Vagina (tissue), 2 donors: ENCODE measurements at regions not wholly inside any gene's neighbourhood (a gene's known extent, or its start where the extent isn't known, plus 50 kb on each side); places are given as distances from the start of the nearest gene placed in this dataset.

Source experiments
- CTCF ChIP-seq, 3 experiments: fragments of 450-650 bp in 2 of 3; fragments of 200-600 bp in 1 of 3; sonication (generic) in 1 of 3; IDR thresholded peaks; one replicate each; pipeline ENCODE4 v1.5.1; 2017 to 2019; ENCODE audit warnings: antibody characterized with exemption in 3 of 3, mild to moderate bottlenecking in 2 of 3, moderate library complexity in 2 of 3
- POLR2AphosphoS5 ChIP-seq, 2 donors: sonication (generic); formaldehyde crosslinking; IDR thresholded peaks; one replicate each; pipeline ENCODE4 v1.9.0; 2017; ENCODE audit warnings: antibody characterized with exemption in 2 of 2, mild to moderate bottlenecking in 2 of 2, low read depth in 1 of 2; ENCODE audit not compliant: insufficient read depth in 1 of 2

GRCh38 chr3:4907050-4907449 is 72.2 kb upstream of the BHLHE40 start:
- TF ChIP-seq CTCF (IDR thresholded peaks at IDR 0.05) (no peak), POLR2AphosphoS5 (IDR thresholded peaks at IDR 0.05; ENCODE audit: insufficient read depth in 1 of 2, low read depth in 1 of 2) (no peak)
